Stimulated activated CD4-positive, alpha-beta T cell treated with anti-CD3 and anti-CD28 coated beads, Interleukin-4, amount 100 ng/mL, for 24 hours (primary cell): ENCODE measurements at regions not wholly inside any gene's neighbourhood (a gene's known extent, or its start where the extent isn't known, plus 50 kb on each side); places are given as distances from the start of the nearest gene placed in this dataset.
"Not testable (repeated sequence)": the region's sequence is repeated elsewhere in the genome, so short reads cannot be mapped to it uniquely, and the experiment has no call there.

Source experiments
- DNase-seq: peaks from one replicate; pipeline ENCODE4 v3.0.0-alpha.2; 2020

DNA sequence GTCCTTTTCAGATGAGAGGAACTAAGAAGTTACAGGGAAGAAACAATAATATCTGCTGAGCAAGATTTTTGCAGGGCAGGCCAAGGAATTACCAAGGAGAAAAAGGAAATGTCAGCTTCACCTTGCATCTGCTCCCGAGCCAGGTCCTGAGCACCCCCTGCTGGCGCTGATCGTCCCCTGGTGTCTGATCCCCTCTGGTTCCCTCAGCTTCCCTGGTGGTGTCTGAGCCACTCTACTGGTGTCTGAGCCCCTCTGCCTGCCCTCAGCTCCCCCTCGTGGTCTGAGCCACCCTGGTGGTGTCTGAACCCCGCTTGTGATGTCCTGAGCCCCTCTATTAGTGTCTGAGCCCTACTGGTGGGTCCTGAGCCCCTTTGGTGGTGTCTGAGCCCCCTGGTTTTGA is 485.7 kb downstream of the GOLGA6L6 start:
- DNase-seq = not testable (repeated sequence)

DNA sequence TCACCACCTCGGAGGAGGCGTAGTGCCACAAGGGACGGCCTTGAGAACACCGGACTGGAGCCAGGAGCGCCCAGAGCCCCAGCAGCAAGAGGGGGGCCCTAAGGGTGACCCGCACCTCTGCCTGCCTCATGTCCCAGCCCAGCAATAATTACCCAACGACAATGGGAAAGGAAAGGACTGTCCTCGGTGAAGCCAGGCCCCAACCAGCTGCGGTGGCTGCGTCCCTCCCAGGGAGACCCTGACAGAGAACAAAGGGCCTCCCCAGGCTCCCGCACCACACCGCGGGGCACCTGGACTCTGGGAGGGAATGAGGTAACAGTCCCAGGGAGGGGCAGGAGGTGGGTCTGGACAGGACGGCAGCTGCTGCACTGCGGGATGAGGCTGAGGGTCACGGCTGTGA is 493.4 kb downstream of the GOLGA6L6 start:
- DNase-seq = not testable (repeated sequence)

- DNase-seq = not testable (repeated sequence)
These were observed 496.4 kb downstream of the GOLGA6L6 start for GRCh38 chr15:20045165-20045564.

DNA sequence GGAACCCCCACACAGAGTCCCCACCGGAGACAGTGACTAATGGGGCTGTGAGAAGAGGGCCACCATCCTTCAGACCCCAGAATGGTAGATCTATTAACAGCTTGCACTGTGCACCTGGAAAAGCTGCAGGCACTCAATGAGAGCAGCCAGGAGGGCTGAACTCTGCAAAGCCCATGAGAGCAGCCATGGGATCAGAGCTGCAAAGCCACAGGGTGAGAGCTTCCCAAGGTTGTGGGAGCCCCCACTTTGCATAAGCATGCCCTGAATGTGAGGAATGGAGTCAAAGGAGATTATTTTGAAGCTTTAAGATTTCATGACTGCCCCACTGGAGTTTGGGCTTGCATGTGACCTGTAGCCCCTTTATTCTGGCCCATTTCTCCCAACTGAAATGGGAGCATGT is 500.9 kb downstream of the GOLGA6L6 start:
- not testable (repeated sequence) for DNase-seq

DNA sequence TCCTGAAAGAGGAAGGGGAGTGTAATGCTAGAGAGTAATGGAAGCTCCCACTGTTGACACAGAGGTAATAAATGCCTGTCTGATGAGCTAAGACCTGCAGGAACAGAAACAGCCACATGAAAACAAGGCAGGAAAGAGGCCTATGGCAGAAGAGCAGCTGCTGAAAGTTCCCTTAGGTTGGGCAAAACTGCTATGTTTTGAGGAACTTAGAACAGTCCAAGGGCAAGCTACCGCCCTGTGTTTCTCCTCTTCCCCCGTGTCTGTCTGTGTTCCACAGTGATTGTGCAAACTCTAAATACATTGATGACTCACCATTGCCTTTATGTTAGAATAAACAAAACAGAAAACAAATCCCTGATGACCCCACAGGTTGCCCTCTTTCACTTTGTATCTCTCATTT is 516.6 kb downstream of the GOLGA6L6 start:
- not testable (repeated sequence) for DNase-seq

DNA sequence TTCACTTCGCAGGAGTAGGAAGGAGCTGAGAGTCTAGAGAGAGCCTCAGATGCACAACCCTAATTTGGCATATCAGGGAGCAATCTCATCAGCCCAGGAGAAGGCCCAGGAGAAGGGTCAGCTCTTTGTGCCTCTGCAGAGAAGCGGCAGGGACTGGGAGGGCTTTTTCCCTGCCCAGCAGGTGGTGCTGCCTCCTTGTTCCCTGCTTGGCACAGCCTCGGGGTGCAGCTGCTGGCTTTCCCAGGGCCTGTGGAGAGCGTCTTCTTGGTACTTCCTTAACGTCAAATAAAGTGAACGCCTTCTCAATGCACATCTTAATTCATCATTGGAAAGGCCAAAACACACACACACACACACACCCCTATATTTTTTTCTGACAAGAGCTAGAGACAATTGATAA is 519.3 kb downstream of the GOLGA6L6 start:
- not testable (repeated sequence) for DNase-seq

- DNase-seq = not testable (repeated sequence)
These were observed 520.2 kb downstream of the GOLGA6L6 start for GRCh38 chr15:20021351-20021750.

DNA sequence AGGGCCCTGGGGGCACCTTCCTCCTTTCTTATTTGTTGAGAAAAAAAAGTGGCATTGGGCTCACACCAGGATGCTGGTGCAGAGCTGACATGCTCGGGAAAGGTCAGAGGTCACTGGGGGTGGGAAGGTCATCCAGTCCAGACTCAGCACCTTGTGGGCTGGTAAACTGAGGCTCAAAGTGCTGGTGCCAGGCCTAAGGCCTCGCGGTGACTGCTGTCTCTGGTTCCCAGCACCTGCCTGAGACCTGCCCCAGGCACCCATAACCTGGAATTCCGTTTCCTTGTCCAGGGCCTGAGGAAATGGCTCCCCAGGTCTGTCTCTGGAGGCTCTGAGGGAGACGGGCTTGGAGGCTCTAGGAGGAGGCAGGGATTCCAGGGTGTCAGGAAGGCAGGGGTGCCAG is 521.0 kb downstream of the GOLGA6L6 start:
- not testable (repeated sequence) for DNase-seq

- DNase-seq = not testable (repeated sequence)
These were observed 521.8 kb downstream of the GOLGA6L6 start for GRCh38 chr15:20019758-20020157.

DNA sequence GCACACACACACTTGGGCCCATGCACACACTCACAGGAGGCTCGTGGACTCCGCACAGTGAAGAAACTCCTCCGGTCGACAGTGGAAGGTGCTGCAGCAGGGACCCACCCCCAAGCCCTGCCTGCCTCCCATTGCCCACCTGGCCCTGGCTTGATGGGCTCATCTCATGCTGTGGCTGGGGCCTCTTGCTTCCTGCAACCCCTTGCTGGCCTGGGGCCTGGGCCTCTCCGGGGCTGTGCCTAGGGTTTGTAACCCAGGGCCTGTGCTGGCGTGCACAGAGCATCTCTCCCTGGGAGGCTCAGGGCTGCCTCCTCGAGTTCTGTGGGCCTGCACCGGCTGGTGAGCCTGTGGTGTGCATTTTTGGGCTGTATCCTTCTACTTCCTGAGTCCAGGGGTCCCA is 524.0 kb downstream of the GOLGA6L6 start:
- DNase-seq = not testable (repeated sequence)

- DNase-seq = not testable (repeated sequence)
These were observed 524.7 kb downstream of the GOLGA6L6 start for GRCh38 chr15:20016941-20017340.

DNA sequence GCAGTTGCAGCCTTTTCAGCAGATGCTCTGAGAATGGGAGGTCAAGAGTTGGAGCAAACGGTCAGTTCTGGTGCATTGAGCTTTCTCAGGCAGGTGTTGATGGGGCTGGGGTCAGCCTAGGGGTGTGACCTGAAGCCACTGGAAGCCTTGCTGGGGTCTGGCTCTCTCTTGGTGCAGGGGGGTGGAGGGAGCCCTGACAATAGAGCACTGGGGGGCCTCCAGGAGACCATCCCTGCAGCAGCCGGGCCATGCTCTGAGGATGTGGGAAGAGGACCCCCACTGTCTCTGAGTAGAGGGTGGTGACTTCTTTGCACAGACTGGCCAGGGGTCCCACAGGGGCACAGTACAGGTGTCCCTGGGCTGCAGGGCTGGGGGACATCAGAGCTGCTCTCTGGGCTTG is 528.8 kb downstream of the GOLGA6L6 start:
- not testable (repeated sequence) for DNase-seq

- DNase-seq = not testable (repeated sequence)
These were observed 530.8 kb downstream of the GOLGA6L6 start for GRCh38 chr15:20010759-20011158.

- not testable (repeated sequence) for DNase-seq
These were observed 532.0 kb downstream of the GOLGA6L6 start for GRCh38 chr15:20009619-20010018.

DNA sequence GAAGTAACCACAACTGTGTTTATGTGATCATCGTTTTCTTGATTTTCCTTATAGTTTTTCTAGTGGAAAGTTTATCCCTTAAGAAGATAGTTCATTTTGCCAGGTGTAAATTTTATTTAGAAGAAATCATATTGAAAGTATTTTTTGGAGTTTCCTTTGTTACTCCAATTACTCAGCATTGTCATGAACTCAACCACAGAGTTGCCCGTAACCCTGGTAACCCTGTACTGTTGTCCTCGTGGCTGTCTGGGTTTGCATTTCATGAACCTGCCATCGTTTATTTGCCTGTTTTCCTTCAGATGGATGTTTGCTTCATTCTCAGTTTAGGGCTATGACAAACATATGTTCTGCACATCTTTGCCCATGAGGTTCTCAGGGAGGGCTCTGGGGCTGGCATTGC is 534.3 kb downstream of the GOLGA6L6 start:
- not testable (repeated sequence) for DNase-seq

DNA sequence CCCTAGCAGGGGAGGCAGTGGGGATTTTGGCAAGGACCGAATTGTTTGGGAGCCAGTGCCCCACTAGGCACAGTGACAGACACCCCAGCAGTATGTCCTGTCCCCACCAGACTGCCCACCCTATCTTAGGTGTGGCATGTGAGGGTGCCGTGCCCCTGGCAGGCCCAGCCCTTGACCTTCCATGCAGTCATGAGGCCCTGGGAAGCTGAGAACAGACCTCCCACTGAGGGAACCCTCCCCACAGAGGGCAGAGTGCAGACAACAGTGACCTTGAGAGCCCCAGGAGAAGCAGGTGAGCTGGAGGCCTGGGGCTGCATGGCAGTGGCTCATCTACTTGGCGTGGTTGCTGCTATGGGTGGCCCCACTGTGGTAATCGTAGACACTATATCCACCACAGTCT is 538.1 kb downstream of the GOLGA6L6 start:
- DNase-seq = not testable (repeated sequence)

GRCh38 chr15:20002560-20002959 is 539.0 kb downstream of the GOLGA6L6 start:
- not testable (repeated sequence) for DNase-seq

GRCh38 chr15:19996574-19997194 is 544.9 kb downstream of the GOLGA6L6 start:
- not testable (repeated sequence) for DNase-seq

DNA sequence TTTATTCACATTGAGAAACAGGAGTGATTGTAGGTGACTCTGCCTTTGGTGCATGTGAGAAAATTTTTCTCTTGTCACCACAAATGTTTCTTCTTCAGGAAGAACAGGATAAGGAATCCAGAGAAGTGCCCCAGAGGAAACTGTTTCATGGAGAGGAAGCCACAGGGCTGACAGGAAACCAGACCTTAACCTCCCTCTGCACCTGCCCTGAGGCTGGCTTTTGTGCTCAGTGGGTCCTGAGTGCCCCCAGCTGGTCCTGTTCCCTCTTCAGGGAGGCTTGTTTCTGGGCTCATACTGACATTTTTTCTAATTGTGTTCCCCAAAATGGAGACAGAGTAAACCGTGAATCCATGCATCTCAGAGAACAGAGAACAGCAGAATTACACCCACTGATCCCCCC is 546.3 kb downstream of the GOLGA6L6 start:
- DNase-seq = not testable (repeated sequence)

GRCh38 chr15:19992428-19992827 is 549.2 kb downstream of the GOLGA6L6 start:
- no peak for DNase-seq

DNA sequence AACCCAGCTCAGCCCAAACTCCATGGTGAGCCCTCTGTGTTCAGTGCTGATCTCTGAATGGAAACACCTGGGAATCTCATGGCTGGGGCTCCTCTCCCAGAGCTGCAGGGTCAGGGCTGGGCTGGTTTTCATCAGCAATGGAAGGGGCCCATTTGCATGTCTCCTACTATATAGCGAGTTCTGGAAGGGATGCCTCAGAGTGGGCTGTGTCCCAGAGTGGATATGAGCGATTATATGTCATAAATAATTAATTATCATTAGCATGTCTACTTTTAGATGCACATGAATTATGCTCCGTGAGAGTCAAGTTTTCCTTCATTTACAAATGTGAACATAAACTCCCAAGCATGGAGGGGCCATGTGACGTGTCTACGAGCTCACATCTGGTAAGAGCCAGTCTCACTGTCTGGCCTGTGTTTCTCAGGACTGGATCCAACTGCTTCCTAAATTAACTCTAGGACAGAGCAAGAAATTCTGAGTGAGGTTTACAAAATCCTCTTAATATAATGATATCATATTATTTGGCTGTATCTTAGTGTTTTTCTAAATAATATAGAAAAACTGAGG is 553.4 kb downstream of the GOLGA6L6 start:
- DNase-seq = no peak

DNA sequence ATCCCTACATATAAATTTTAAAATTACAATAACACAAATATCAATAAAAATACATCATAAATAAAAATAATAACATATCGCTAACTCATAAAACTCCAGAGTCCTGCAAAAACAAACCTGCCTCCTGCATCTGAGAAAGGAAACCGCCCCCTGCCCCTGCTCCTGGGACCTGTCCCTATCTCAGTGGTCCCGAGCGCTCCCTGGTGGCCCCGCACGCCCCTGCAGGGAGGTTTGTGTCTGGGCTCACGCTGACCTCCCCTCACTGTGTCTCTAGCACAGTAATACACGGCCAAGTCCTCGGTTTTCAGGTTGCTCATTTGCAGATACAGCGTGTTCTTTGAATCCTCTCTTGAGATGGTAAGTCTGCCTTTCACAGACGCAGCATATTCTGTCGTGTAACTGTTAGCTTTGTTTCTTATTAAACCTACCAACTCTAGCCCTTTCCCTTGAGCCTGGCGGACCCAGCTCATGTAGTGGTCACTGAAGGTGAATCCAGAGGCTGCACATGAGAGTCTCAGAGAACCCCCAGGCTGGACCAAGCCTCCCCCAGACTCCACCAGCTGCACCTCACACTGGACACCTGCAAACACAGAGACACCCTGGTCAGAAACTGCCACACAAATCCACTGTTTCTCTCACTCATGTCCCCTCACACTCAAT is 554.1 kb downstream of the GOLGA6L6 start:
- DNase-seq = no peak

GRCh38 chr15:19984101-19984500 is 557.5 kb downstream of the GOLGA6L6 start:
- no peak for DNase-seq

GRCh38 chr15:19974998-19975397 is 566.6 kb downstream of the GOLGA6L6 start:
- DNase-seq = no peak
